Transverse colon (tissue), 4 donors: ENCODE measurements at regions not wholly inside any gene's neighbourhood (a gene's known extent, or its start where the extent isn't known, plus 50 kb on each side); places are given as distances from the start of the nearest gene placed in this dataset.

Experiments
- POLR2A ChIP-seq: fragments of 450-650 bp; IDR thresholded peaks from one replicate; pipeline ENCODE4 v1.6.1; 2016; ENCODE audit warnings: antibody characterized with exemption, mild to moderate bottlenecking, moderate library complexity
- POLR2AphosphoS5 ChIP-seq, 3 donors: sonication (generic); formaldehyde crosslinking; IDR thresholded peaks; one replicate each; pipeline ENCODE4 v1.6.1; 2016; ENCODE audit warnings: antibody characterized with exemption in 3 of 3
- TF ChIP-seq, protein P1 (sequence below), 5 experiments: fragments of 200-600 bp in 3 of 5; fragments of 450-650 bp in 2 of 5; sonication (generic) in 3 of 5; IDR thresholded peaks; 1 replicate in 2 of 5; 2 replicates in 3 of 5; pipeline ENCODE4 v1.5.1; 2016 to 2017; ENCODE audit warnings: antibody characterized with exemption in 5 of 5, inconsistent platforms in 3 of 5, mild to moderate bottlenecking in 2 of 5, moderate library complexity in 1 of 5

DNA sequence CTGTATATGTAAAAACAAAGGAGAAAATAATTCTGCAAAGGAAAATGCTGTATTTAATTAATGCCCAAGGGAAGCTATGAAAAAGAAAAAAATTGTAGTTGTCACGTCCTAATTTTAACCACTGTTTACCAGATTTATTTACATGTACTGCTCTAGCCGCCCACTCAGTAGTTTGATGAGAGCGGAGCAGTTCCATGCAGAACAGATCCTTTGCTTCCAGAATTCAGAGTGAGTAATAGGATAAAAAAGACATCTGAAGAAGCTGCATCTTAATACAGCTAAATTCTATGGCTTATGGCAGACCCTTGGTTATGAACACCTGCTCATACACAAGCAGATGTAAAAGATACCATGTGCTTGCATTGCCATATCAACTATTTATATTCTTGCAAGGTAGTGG lies 287.0 kb downstream of the GASK1B start:
- TF ChIP-seq, protein P1, sequence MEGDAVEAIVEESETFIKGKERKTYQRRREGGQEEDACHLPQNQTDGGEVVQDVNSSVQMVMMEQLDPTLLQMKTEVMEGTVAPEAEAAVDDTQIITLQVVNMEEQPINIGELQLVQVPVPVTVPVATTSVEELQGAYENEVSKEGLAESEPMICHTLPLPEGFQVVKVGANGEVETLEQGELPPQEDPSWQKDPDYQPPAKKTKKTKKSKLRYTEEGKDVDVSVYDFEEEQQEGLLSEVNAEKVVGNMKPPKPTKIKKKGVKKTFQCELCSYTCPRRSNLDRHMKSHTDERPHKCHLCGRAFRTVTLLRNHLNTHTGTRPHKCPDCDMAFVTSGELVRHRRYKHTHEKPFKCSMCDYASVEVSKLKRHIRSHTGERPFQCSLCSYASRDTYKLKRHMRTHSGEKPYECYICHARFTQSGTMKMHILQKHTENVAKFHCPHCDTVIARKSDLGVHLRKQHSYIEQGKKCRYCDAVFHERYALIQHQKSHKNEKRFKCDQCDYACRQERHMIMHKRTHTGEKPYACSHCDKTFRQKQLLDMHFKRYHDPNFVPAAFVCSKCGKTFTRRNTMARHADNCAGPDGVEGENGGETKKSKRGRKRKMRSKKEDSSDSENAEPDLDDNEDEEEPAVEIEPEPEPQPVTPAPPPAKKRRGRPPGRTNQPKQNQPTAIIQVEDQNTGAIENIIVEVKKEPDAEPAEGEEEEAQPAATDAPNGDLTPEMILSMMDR (IDR thresholded peaks at IDR 0.05) = no peak
- no peak for TF ChIP-seq POLR2A
- no peak for TF ChIP-seq POLR2AphosphoS5 (IDR thresholded peaks at IDR 0.05)
